Colonic mucosa (tissue), 4 donors: ENCODE measurements at regions not wholly inside any gene's neighbourhood (a gene's known extent, or its start where the extent isn't known, plus 50 kb on each side); places are given as distances from the start of the nearest gene placed in this dataset.
"Not testable (repeated sequence)": the region's sequence is repeated elsewhere in the genome, so short reads cannot be mapped to it uniquely, and the experiment has no call there.

ENCODE experiments used
- DNase-seq: peaks from one replicate; pipeline ENCODE4 v3.0.0-alpha.2; 2020
- H3K27ac ChIP-seq: fragments of 200-600 bp; one replicate; pipeline ENCODE4 v1.8.0; 2021
- H3K27me3 ChIP-seq: fragments of 200-600 bp; one replicate; pipeline ENCODE4 v1.8.0; 2021
- H3K36me3 ChIP-seq: fragments of 200-600 bp; one replicate; pipeline ENCODE4 v1.8.0; 2021
- H3K4me1 ChIP-seq: fragments of 200-600 bp; one replicate; pipeline ENCODE4 v1.8.0; 2021; ENCODE audit warnings: mild to moderate bottlenecking
- H3K4me3 ChIP-seq: fragments of 200-600 bp; one replicate; pipeline ENCODE4 v1.8.0; 2021
- H3K9ac ChIP-seq, 2 donors: one replicate each; pipeline ENCODE4 v1.7.0; 2013; ENCODE audit warnings: control low read depth in 2 of 2, low read depth in 2 of 2, low read length in 2 of 2
- H3K9me3 ChIP-seq: fragments of 200-600 bp; one replicate; pipeline ENCODE4 v1.8.0; 2021
- CTCF ChIP-seq: fragments of 200-600 bp; IDR thresholded peaks from one replicate; pipeline ENCODE4 v1.8.0; 2022; ENCODE audit warnings: antibody characterized with exemption, mild to moderate bottlenecking
- intact Hi-C: fragments of 100-400 bp; cut with DNase I; formaldehyde crosslinking; loops from one replicate; pipeline ENCODE4 v1.14.1; 2022
- donor health status: healthy.
- donor health status: DM: no; HTN: no; CAD: no.
- donor health status: DM: no; HTN: no; CAD: no.

DNA sequence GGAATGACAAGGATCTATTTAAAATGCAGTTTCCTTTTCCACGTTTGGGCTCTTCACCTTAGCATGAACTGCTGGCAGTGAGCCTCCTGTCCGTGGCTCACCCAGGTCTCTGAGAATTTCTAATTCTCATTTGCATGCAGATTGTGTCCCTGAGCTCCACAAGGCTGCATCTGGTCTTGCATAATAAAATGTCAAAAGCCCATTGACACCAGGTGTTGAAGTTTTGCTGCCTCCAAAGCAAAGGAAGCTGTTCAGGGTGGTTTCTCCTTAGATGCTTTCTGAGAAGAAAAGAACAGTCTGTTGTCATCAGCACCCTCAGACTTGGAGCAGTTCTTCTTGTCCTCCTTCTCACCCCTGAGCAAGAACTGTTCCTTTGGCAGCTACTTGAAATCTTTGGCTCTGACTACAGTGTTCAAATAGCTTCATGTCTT is 433.1 kb upstream of the KAZN start:
- Histone ChIP-seq H3K36me3 (no peaks in the 10 kb centered on the region), H3K4me1 (no peaks in the 10 kb centered on the region), H3K9ac (peak overlapping the region in 1 of 2 donors; percentile 9), H3K27ac (no peak overlapping the region), H3K9me3 (no peaks in the 10 kb centered on the region), H3K27me3 (no peaks in the 10 kb centered on the region), H3K4me3 (no peak overlapping the region)
- intact Hi-C loops, result no loop called here
- TF ChIP-seq CTCF, result no peak
- DNase-seq, result no peak

- TF ChIP-seq CTCF, result no peak
- DNase-seq, result no peak
- no peak overlapping the region for H3K4me3 ChIP-seq
- intact Hi-C loops, result no loop called here
- H3K36me3 ChIP-seq, result no peaks in the 10 kb centered on the region
- H3K27me3 ChIP-seq, result no peaks in the 10 kb centered on the region
- H3K4me1 ChIP-seq, result no peaks in the 10 kb centered on the region
- H3K27ac ChIP-seq, result no peak overlapping the region
- H3K9me3 ChIP-seq, result no peaks in the 10 kb centered on the region
- H3K9ac ChIP-seq, result no peak overlapping the region
Measured at GRCh38 chr1:14167884-14168283, 430.6 kb upstream of the KAZN start.

GRCh38 chr1:14168326-14169063 is 430.0 kb upstream of the KAZN start:
- DNase-seq, result no peak
- TF ChIP-seq CTCF, result no peak

GRCh38 chr1:14173598-14173997 is 424.9 kb upstream of the KAZN start:
- DNase-seq, result no peak
- no peak overlapping the region for H3K27ac ChIP-seq
- intact Hi-C loops, result no loop called here
- no peak overlapping the region for H3K9ac ChIP-seq
- no peaks in the 10 kb centered on the region for H3K4me1 ChIP-seq
- H3K4me3 ChIP-seq, result no peak overlapping the region
- TF ChIP-seq CTCF, result no peak
- no peaks in the 10 kb centered on the region for H3K9me3 ChIP-seq
- no peaks in the 10 kb centered on the region for H3K27me3 ChIP-seq
- H3K36me3 ChIP-seq, result no peaks in the 10 kb centered on the region

More at GRCh38 chr1:14168326-14169063, 430.0 kb upstream of the KAZN start:
- no peak overlapping the region for H3K27ac ChIP-seq
- H3K9me3 ChIP-seq, result no peaks in the 10 kb centered on the region
- intact Hi-C loops, result no loop called here
- H3K4me3 ChIP-seq, result no peak overlapping the region
- no peaks in the 10 kb centered on the region for H3K27me3 ChIP-seq
- no peak overlapping the region for H3K9ac ChIP-seq
- no peaks in the 10 kb centered on the region for H3K36me3 ChIP-seq
- H3K4me1 ChIP-seq, result no peaks in the 10 kb centered on the region

GRCh38 chr1:14177866-14178265 is 420.6 kb upstream of the KAZN start:
- H3K27me3 ChIP-seq, intact Hi-C loops, H3K4me1 ChIP-seq, H3K9ac ChIP-seq, H3K36me3 ChIP-seq, DNase-seq, H3K9me3 ChIP-seq, H3K4me3 ChIP-seq, H3K27ac ChIP-seq: not testable (repeated sequence)

DNA sequence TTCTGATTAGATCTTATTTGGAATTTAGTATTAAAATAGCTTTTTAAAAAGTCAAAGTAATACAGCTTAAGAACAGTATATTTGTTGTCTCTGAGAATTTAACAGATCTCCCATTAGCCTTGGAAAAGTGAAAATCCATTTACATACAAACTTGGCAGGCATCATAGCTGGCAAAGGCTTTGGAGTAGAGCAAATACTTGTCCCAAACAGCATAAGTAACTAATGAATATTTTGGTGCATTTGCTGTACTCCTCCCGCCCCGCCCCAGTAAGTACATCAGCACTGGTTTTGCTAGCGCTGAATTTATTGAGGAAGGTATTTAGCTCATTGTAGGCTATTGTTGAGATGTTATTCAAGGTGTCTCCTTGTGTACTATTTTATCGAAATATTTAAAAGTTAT is 417.7 kb upstream of the KAZN start:
- H3K9ac ChIP-seq, result no peak overlapping the region
- H3K9me3 ChIP-seq, result no peaks in the 10 kb centered on the region
- no peak overlapping the region for H3K27ac ChIP-seq
- H3K36me3 ChIP-seq, result no peaks in the 10 kb centered on the region
- H3K4me3 ChIP-seq, result no peak overlapping the region
- TF ChIP-seq CTCF, result no peak
- no peak for DNase-seq
- intact Hi-C loops, result no loop called here
- H3K4me1 ChIP-seq, result no peaks in the 10 kb centered on the region
- no peaks in the 10 kb centered on the region for H3K27me3 ChIP-seq
